ENCODE measurements at regions not wholly inside any gene's neighbourhood (a gene's known extent, or its start where the extent isn't known, plus 50 kb on each side); places are given as distances from the start of the nearest gene placed in this dataset.

- H3K9ac ChIP-seq (ENCODE audit: insufficient read depth, low read length) = no peak overlapping the region
- no peaks in the 10 kb centered on the region for H3K36me3 ChIP-seq (ENCODE audit: control insufficient read depth, insufficient read depth, low read length)
- no peak overlapping the region for H3K4me3 ChIP-seq (replicated peaks in 1 of 4; ENCODE audit: control extremely low read depth in 1 of 4, insufficient read depth in 1 of 4, low read depth in 3 of 4, low read length in 4 of 4)
- no peaks in the 10 kb centered on the region for H3K9me3 ChIP-seq (ENCODE audit: control insufficient read depth, insufficient read depth, low read depth, low read length)
- no peak for TF ChIP-seq EZH2 (IDR thresholded peaks at IDR 0.05; ENCODE audit: low read length, missing control alignments)
- TF ChIP-seq, protein P1, sequence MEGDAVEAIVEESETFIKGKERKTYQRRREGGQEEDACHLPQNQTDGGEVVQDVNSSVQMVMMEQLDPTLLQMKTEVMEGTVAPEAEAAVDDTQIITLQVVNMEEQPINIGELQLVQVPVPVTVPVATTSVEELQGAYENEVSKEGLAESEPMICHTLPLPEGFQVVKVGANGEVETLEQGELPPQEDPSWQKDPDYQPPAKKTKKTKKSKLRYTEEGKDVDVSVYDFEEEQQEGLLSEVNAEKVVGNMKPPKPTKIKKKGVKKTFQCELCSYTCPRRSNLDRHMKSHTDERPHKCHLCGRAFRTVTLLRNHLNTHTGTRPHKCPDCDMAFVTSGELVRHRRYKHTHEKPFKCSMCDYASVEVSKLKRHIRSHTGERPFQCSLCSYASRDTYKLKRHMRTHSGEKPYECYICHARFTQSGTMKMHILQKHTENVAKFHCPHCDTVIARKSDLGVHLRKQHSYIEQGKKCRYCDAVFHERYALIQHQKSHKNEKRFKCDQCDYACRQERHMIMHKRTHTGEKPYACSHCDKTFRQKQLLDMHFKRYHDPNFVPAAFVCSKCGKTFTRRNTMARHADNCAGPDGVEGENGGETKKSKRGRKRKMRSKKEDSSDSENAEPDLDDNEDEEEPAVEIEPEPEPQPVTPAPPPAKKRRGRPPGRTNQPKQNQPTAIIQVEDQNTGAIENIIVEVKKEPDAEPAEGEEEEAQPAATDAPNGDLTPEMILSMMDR (conservative IDR thresholded peaks at IDR 0.05 in 1 of 2, IDR thresholded peaks at IDR 0.05 in 1 of 2; ENCODE audit: low read depth in 1 of 2, low read length in 2 of 2) = no peak
- no peaks in the 10 kb centered on the region for H3K79me2 ChIP-seq (ENCODE audit: control insufficient read depth, insufficient read depth, low read length)
- H2AFZ ChIP-seq (ENCODE audit: low read length) = no peak overlapping the region
- no peak overlapping the region for H3K4me2 ChIP-seq (ENCODE audit: extremely low read depth, insufficient read depth, low read length)
- no peak overlapping the region for H3K27ac ChIP-seq (ENCODE audit: insufficient read depth, low read length)
- DNase-seq (ENCODE audit: low read depth in 2 of 2) = no peak
- H3K27me3 ChIP-seq (ENCODE audit: control insufficient read depth, insufficient read depth, low read length) = no peaks in the 10 kb centered on the region
- H3K4me1 ChIP-seq (ENCODE audit: control insufficient read depth, extremely low read depth, insufficient read depth, low read length) = no peaks in the 10 kb centered on the region
- no peaks in the 10 kb centered on the region for H4K20me1 ChIP-seq (ENCODE audit: control insufficient read depth, extremely low read depth, insufficient read depth, low read length)
These were observed 350.7 kb upstream of the MAP2 start for GRCh38 chr2:209073151-209073550.

DNA sequence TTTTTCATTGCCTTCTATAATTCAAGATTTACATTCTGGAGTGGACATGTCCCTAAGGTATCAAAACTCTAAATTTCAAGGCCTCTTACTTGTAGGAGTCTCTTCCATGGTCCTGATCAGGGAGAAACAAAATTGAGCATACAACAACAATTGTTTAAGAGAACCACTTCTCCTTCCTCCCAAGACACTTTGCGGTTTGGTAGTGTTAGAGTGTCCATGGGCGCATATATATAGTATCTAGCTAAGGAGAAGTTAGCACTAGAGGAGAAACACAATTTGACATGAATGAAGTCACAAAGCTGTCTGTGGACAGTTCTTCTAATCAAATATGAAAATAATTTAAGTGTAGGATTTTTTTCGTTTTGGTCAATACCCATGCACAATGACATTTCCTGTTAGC is 349.1 kb upstream of the MAP2 start:
- no peak for DNase-seq (ENCODE audit: low read depth in 2 of 2)

GRCh38 chr2:209076151-209076550 is 347.7 kb upstream of the MAP2 start:
- no peaks in the 10 kb centered on the region for H3K36me3 ChIP-seq (ENCODE audit: control insufficient read depth, insufficient read depth, low read length)
- H3K79me2 ChIP-seq (ENCODE audit: control insufficient read depth, insufficient read depth, low read length) = no peaks in the 10 kb centered on the region
- no peaks in the 10 kb centered on the region for H3K27me3 ChIP-seq (ENCODE audit: control insufficient read depth, insufficient read depth, low read length)
- no peaks in the 10 kb centered on the region for H3K9me3 ChIP-seq (ENCODE audit: control insufficient read depth, insufficient read depth, low read depth, low read length)
- H3K4me2 ChIP-seq (ENCODE audit: extremely low read depth, insufficient read depth, low read length) = no peak overlapping the region
- DNase-seq (ENCODE audit: low read depth in 2 of 2) = no peak
- no peak overlapping the region for H2AFZ ChIP-seq (ENCODE audit: low read length)
- H3K4me1 ChIP-seq (ENCODE audit: control insufficient read depth, extremely low read depth, insufficient read depth, low read length) = no peaks in the 10 kb centered on the region
- no peak overlapping the region for H3K4me3 ChIP-seq (replicated peaks in 1 of 4; ENCODE audit: control extremely low read depth in 1 of 4, insufficient read depth in 1 of 4, low read depth in 3 of 4, low read length in 4 of 4)
- H3K9ac ChIP-seq (ENCODE audit: insufficient read depth, low read length) = no peak overlapping the region
- no peak overlapping the region for H3K27ac ChIP-seq (ENCODE audit: insufficient read depth, low read length)
- H4K20me1 ChIP-seq (ENCODE audit: control insufficient read depth, extremely low read depth, insufficient read depth, low read length) = no peaks in the 10 kb centered on the region
- TF ChIP-seq, protein P1 (conservative IDR thresholded peaks at IDR 0.05 in 1 of 2, IDR thresholded peaks at IDR 0.05 in 1 of 2; ENCODE audit: low read depth in 1 of 2, low read length in 2 of 2) = no peak
- no peak for TF ChIP-seq EZH2 (IDR thresholded peaks at IDR 0.05; ENCODE audit: low read length, missing control alignments)

More for the DNA sequence above, 349.1 kb upstream of the MAP2 start:
- no peaks in the 10 kb centered on the region for H4K20me1 ChIP-seq (ENCODE audit: control insufficient read depth, extremely low read depth, insufficient read depth, low read length)
- no peak overlapping the region for H3K9ac ChIP-seq (ENCODE audit: insufficient read depth, low read length)
- no peak overlapping the region for H3K27ac ChIP-seq (ENCODE audit: insufficient read depth, low read length)
- no peak for TF ChIP-seq EZH2 (IDR thresholded peaks at IDR 0.05; ENCODE audit: low read length, missing control alignments)
- TF ChIP-seq, protein P1 (conservative IDR thresholded peaks at IDR 0.05 in 1 of 2, IDR thresholded peaks at IDR 0.05 in 1 of 2; ENCODE audit: low read depth in 1 of 2, low read length in 2 of 2) = no peak
- no peaks in the 10 kb centered on the region for H3K9me3 ChIP-seq (ENCODE audit: control insufficient read depth, insufficient read depth, low read depth, low read length)
- H3K4me2 ChIP-seq (ENCODE audit: extremely low read depth, insufficient read depth, low read length) = no peak overlapping the region
- H3K27me3 ChIP-seq (ENCODE audit: control insufficient read depth, insufficient read depth, low read length) = no peaks in the 10 kb centered on the region
- H3K4me1 ChIP-seq (ENCODE audit: control insufficient read depth, extremely low read depth, insufficient read depth, low read length) = no peaks in the 10 kb centered on the region
- no peaks in the 10 kb centered on the region for H3K36me3 ChIP-seq (ENCODE audit: control insufficient read depth, insufficient read depth, low read length)
- H2AFZ ChIP-seq (ENCODE audit: low read length) = no peak overlapping the region
- no peak overlapping the region for H3K4me3 ChIP-seq (replicated peaks in 1 of 4; ENCODE audit: control extremely low read depth in 1 of 4, insufficient read depth in 1 of 4, low read depth in 3 of 4, low read length in 4 of 4)
- H3K79me2 ChIP-seq (ENCODE audit: control insufficient read depth, insufficient read depth, low read length) = no peaks in the 10 kb centered on the region
